HL-60 (cell line): ENCODE measurements at regions not wholly inside any gene's neighbourhood (a gene's known extent, or its start where the extent isn't known, plus 50 kb on each side); places are given as distances from the start of the nearest gene placed in this dataset.

Experiments used
- DNase-seq, 2 experiments: peaks; one replicate each; pipeline ENCODE4 v3.0.0-alpha.2; 2010 to 2020; ENCODE audit warnings: low read depth in 1 of 2, low spot score in 1 of 2
- H3K27ac ChIP-seq: fragments of 250-450 bp; sonication (Bioruptor Pico); replicated peaks from 2 replicates; pipeline ENCODE4 v1.5.1; 2020; ENCODE audit warnings: mild to moderate bottlenecking, moderate library complexity
- H3K27me3 ChIP-seq: fragments of 250-450 bp; sonication (Bioruptor Pico); 2 replicates; pipeline ENCODE4 v1.5.1; 2021; ENCODE audit warnings: mild to moderate bottlenecking, moderate library complexity; ENCODE audit not compliant: insufficient read depth, poor library complexity, severe bottlenecking
- H3K4me3 ChIP-seq: replicated peaks from 2 replicates; pipeline ENCODE4 v1.5.1; 2011; ENCODE audit warnings: mild to moderate bottlenecking, control low read depth, low read length; ENCODE audit not compliant: insufficient read depth
- GABPA ChIP-seq: IDR thresholded peaks from 2 replicates; pipeline ENCODE4 v1.6.1; 2012; ENCODE audit warnings: low read depth
- POLR2AphosphoS5 ChIP-seq: IDR thresholded peaks from 2 replicates; pipeline ENCODE4 v1.6.1; 2012; ENCODE audit warnings: low read depth
- SPI1 ChIP-seq: IDR thresholded peaks from 2 replicates; pipeline ENCODE4 v1.6.1; 2012; ENCODE audit warnings: low read depth, mild to moderate bottlenecking, borderline replicate concordance
- TF ChIP-seq, protein P1 (sequence below): IDR thresholded peaks from 2 replicates; pipeline ENCODE4 v1.6.1; 2012; ENCODE audit warnings: low read depth; ENCODE audit not compliant: insufficient replicate concordance
- TF ChIP-seq, protein P2 (sequence below): IDR thresholded peaks from one replicate; pipeline ENCODE4 v1.5.1; 2011; ENCODE audit warnings: low read length, control low read depth, inconsistent platforms; ENCODE audit not compliant: insufficient read depth

GRCh38 chr10:61164458-61165160 is 220.6 kb upstream of the RHOBTB1 start:
- no peak overlapping the region for H3K4me3 ChIP-seq
- H3K27ac ChIP-seq: no peak overlapping the region
- no peaks in the 10 kb centered on the region for H3K27me3 ChIP-seq
- DNase-seq: peak; percentile 1 to 24
- TF ChIP-seq GABPA: no peak
- TF ChIP-seq SPI1: no peak
- TF ChIP-seq POLR2AphosphoS5: no peak
- TF ChIP-seq, protein P1, sequence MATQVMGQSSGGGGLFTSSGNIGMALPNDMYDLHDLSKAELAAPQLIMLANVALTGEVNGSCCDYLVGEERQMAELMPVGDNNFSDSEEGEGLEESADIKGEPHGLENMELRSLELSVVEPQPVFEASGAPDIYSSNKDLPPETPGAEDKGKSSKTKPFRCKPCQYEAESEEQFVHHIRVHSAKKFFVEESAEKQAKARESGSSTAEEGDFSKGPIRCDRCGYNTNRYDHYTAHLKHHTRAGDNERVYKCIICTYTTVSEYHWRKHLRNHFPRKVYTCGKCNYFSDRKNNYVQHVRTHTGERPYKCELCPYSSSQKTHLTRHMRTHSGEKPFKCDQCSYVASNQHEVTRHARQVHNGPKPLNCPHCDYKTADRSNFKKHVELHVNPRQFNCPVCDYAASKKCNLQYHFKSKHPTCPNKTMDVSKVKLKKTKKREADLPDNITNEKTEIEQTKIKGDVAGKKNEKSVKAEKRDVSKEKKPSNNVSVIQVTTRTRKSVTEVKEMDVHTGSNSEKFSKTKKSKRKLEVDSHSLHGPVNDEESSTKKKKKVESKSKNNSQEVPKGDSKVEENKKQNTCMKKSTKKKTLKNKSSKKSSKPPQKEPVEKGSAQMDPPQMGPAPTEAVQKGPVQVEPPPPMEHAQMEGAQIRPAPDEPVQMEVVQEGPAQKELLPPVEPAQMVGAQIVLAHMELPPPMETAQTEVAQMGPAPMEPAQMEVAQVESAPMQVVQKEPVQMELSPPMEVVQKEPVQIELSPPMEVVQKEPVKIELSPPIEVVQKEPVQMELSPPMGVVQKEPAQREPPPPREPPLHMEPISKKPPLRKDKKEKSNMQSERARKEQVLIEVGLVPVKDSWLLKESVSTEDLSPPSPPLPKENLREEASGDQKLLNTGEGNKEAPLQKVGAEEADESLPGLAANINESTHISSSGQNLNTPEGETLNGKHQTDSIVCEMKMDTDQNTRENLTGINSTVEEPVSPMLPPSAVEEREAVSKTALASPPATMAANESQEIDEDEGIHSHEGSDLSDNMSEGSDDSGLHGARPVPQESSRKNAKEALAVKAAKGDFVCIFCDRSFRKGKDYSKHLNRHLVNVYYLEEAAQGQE: no peak
- TF ChIP-seq, protein P2, sequence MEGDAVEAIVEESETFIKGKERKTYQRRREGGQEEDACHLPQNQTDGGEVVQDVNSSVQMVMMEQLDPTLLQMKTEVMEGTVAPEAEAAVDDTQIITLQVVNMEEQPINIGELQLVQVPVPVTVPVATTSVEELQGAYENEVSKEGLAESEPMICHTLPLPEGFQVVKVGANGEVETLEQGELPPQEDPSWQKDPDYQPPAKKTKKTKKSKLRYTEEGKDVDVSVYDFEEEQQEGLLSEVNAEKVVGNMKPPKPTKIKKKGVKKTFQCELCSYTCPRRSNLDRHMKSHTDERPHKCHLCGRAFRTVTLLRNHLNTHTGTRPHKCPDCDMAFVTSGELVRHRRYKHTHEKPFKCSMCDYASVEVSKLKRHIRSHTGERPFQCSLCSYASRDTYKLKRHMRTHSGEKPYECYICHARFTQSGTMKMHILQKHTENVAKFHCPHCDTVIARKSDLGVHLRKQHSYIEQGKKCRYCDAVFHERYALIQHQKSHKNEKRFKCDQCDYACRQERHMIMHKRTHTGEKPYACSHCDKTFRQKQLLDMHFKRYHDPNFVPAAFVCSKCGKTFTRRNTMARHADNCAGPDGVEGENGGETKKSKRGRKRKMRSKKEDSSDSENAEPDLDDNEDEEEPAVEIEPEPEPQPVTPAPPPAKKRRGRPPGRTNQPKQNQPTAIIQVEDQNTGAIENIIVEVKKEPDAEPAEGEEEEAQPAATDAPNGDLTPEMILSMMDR: no peak

DNA sequence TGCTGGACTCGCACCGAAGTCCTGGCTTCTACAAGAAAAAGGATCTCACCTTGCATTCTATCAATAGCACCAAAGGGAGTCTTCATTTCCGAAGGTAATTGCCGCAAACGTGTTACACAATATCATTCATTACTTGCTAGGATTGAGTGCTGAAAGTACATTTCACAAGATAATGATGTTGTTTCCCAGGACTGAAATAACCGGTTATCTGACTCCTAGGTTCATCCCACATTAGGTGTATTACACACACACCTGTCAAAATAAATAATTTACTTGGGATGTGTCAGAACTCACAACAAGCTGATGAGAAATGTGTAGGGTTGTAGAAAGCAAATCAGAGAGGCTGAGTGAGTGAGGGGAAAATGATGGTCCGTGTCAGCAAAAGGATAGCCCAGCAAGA is 219.4 kb upstream of the RHOBTB1 start:
- Histone ChIP-seq H3K4me3 (no peak overlapping the region), H3K27me3 (no peaks in the 10 kb centered on the region), H3K27ac (no peak overlapping the region)
- DNase-seq: no peak
- TF ChIP-seq, protein P1: no peak
- TF ChIP-seq SPI1: no peak

GRCh38 chr10:61160253-61160652 is 216.3 kb upstream of the RHOBTB1 start:
- DNase-seq: no peak

More at GRCh38 chr10:61160253-61160652, 216.3 kb upstream of the RHOBTB1 start:
- Histone ChIP-seq H3K4me3 (no peak overlapping the region), H3K27ac (no peak overlapping the region), H3K27me3 (no peaks in the 10 kb centered on the region)
- TF ChIP-seq, protein P1: no peak
- TF ChIP-seq, protein P2: no peak
- TF ChIP-seq POLR2AphosphoS5: no peak
- no peak for TF ChIP-seq SPI1
- TF ChIP-seq GABPA: no peak
